ENCODE measurements at regions not wholly inside any gene's neighbourhood (a gene's known extent, or its start where the extent isn't known, plus 50 kb on each side); places are given as distances from the start of the nearest gene placed in this dataset.

DNA sequence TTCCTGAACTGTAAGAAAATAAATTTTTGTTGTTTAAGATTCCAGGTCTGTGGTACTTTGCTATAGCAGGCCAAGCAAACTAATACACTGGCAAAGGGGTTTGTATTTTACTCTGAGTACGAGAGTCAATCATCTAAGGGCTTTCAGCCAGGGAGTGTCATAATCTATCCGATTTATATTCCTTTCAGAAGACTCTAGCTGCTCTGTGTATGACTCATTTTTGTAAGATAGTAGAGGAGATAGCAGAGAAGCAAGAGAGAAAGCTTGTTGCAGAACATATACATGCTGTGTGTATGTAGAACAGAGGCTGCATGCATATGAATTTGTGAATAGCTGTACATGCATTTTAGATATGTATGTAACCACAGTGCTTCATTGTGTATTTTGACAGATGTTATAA is 577.9 kb upstream of the EPHA6 start:
- Histone ChIP-seq H3K36me3 (ENCODE audit: control insufficient read depth, insufficient read depth, low read length) (no peaks in the 10 kb centered on the region), H3K4me3 (ENCODE audit: low read depth, low read length) (no peak overlapping the region), H3K27me3 (ENCODE audit: control insufficient read depth, insufficient read depth, low read length) (no peaks in the 10 kb centered on the region)
- ChIA-PET CTCF (no interaction called here), POLR2A (no interaction called here)
- DNase-seq (ENCODE audit: low read depth): no peak
- TF ChIP-seq, protein P1, sequence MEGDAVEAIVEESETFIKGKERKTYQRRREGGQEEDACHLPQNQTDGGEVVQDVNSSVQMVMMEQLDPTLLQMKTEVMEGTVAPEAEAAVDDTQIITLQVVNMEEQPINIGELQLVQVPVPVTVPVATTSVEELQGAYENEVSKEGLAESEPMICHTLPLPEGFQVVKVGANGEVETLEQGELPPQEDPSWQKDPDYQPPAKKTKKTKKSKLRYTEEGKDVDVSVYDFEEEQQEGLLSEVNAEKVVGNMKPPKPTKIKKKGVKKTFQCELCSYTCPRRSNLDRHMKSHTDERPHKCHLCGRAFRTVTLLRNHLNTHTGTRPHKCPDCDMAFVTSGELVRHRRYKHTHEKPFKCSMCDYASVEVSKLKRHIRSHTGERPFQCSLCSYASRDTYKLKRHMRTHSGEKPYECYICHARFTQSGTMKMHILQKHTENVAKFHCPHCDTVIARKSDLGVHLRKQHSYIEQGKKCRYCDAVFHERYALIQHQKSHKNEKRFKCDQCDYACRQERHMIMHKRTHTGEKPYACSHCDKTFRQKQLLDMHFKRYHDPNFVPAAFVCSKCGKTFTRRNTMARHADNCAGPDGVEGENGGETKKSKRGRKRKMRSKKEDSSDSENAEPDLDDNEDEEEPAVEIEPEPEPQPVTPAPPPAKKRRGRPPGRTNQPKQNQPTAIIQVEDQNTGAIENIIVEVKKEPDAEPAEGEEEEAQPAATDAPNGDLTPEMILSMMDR (IDR thresholded peaks at IDR 0.05; ENCODE audit: insufficient read depth, low read depth, low read length): no peak

DNA sequence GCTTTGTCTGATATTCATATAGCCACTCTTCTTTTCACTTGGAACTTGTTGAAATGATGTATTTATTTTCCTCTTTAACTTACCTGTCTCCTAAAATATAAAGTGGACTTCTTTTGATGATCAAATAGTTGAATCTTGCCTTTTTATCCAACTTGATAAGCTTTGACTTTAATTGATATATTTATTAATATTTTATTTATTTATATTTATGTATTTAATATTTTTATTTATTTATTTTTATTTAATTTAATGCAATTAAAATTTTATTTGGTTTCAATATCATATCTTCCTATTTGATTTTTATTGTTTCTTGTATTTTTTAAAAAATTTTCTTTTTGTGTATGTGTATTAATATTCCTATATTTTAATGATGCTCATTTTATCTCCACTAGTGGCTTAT is 555.1 kb upstream of the EPHA6 start:
- POLR2A ChIA-PET: no interaction called here
- TF ChIP-seq, protein P1 (IDR thresholded peaks at IDR 0.05; ENCODE audit: insufficient read depth, low read depth, low read length): no peak
- CTCF ChIA-PET: no interaction called here
- no peak overlapping the region for H3K4me3 ChIP-seq (ENCODE audit: low read depth, low read length)
- no peaks in the 10 kb centered on the region for H3K36me3 ChIP-seq (ENCODE audit: control insufficient read depth, insufficient read depth, low read length)
- no peaks in the 10 kb centered on the region for H3K27me3 ChIP-seq (ENCODE audit: control insufficient read depth, insufficient read depth, low read length)
- DNase-seq (ENCODE audit: low read depth): no peak

DNA sequence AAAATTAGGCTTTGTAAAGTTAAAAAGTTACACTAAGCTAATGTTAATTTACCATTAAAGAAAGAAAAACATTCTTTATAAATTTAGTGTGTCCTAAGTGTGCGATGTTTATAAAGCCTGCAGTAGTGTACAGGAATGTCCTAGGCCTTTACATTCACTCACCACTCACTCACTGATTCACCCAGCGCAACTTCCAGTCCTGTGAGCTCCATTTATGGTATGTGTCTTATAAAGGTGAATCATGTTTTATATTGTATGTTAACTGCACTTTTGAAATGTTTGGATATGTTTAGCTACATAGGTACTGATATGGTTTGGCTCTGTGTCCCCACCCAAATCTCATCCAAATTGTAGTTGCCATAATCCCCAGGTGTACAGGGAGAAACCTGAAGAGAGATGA is 549.7 kb upstream of the EPHA6 start:
- no peaks in the 10 kb centered on the region for H3K36me3 ChIP-seq (ENCODE audit: control insufficient read depth, insufficient read depth, low read length)
- no peak for DNase-seq (ENCODE audit: low read depth)
- H3K27me3 ChIP-seq (ENCODE audit: control insufficient read depth, insufficient read depth, low read length): no peaks in the 10 kb centered on the region
- TF ChIP-seq, protein P1 (IDR thresholded peaks at IDR 0.05; ENCODE audit: insufficient read depth, low read depth, low read length): no peak
- POLR2A ChIA-PET: no interaction called here
- no peak overlapping the region for H3K4me3 ChIP-seq (ENCODE audit: low read depth, low read length)
- CTCF ChIA-PET: no interaction called here

DNA sequence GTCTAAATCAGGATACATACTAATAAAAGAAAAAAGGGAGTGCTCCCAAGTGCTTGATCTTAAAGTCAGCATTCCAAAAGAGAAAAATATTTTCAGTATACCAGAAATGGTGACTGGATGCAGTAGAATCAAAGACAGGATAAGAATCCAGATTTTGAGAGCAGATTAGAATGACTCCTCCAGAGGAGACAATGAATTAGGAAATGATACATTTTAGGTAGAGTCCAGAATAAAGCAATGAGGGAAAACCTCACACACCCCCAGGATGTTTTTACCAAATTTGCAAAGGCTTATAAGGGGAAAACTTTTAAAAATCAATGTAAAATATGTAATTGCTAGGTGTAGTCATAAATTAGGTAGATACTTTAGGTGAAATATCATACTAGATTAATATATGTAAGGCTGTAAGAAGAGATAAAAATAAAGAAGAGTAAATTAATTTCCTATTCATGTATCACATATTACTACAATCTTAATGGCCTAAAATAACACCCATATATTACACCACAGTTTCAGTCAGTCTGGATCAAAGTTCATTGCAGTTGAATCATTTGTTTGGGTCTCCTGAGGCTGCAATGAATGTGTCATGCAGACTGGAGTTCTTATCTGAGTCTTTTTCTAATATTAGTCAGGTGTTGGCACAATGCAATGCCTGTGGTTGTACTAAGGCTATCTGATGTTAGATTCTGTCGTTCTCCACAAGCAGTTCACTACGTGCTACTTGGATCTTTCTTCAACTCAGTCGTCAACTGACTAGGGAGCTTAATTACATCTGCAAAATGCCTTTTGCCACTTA is 547.8 kb upstream of the EPHA6 start:
- Histone ChIP-seq H3K27me3 (ENCODE audit: control insufficient read depth, insufficient read depth, low read length) (no peaks in the 10 kb centered on the region), H3K4me3 (ENCODE audit: low read depth, low read length) (no peak overlapping the region), H3K36me3 (ENCODE audit: control insufficient read depth, insufficient read depth, low read length) (no peaks in the 10 kb centered on the region)
- TF ChIP-seq, protein P1 (IDR thresholded peaks at IDR 0.05; ENCODE audit: insufficient read depth, low read depth, low read length): no peak
- DNase-seq (ENCODE audit: low read depth): no peak
- CTCF ChIA-PET: no interaction called here
- POLR2A ChIA-PET: no interaction called here

DNA sequence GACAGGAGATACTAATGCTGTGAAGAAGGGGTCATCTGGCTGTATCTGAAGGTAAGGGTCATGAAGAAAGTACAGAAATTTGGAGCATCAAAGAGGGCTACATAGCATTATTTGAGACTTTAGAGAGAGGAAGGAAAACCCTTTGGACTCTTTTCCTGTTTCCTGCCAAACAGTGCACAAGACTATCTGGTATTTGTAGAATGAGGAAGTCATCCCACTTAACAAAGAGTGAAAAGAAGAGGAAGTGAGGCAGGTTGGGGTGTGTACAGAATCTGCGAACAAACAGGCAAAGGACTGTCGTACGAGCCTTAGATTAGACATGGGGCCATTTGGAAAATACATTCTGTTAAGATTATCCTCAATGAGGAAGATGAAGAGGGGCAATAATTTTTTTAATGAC is 546.8 kb upstream of the EPHA6 start:
- H3K27me3 ChIP-seq (ENCODE audit: control insufficient read depth, insufficient read depth, low read length): no peaks in the 10 kb centered on the region
- TF ChIP-seq, protein P1 (IDR thresholded peaks at IDR 0.05; ENCODE audit: insufficient read depth, low read depth, low read length): no peak
- POLR2A ChIA-PET: no interaction called here
- CTCF ChIA-PET: no interaction called here
- H3K36me3 ChIP-seq (ENCODE audit: control insufficient read depth, insufficient read depth, low read length): no peaks in the 10 kb centered on the region
- no peak overlapping the region for H3K4me3 ChIP-seq (ENCODE audit: low read depth, low read length)
- no peak for DNase-seq (ENCODE audit: low read depth)
